ENCODE measurements at regions not wholly inside any gene's neighbourhood (a gene's known extent, or its start where the extent isn't known, plus 50 kb on each side); places are given as distances from the start of the nearest gene placed in this dataset.

- no peak overlapping the region for H3K27ac Mint-ChIP-seq
- WGBS (ENCODE audit: insufficient coverage), result no CpG with 5 or more reads among the region's 1 CpG
- no peak overlapping the region for H2AFZ ChIP-seq (ENCODE audit: insufficient read depth, low read depth, low read length, poor library complexity, severe bottlenecking)
- no peak overlapping the region for H3K27ac ChIP-seq (ENCODE audit: low read depth in 1 of 2, low read length in 2 of 2)
- H3K9me3 Mint-ChIP-seq, result peaks cover 0 to 8% (median 0%) of the 10 kb centered on the region in 7 donors
- no peak overlapping the region for H3K9ac ChIP-seq (ENCODE audit: insufficient read depth, low read length, poor library complexity, severe bottlenecking)
- H3K79me2 ChIP-seq (ENCODE audit: insufficient read depth, low read length), result no peaks in the 10 kb centered on the region
- no peaks in the 10 kb centered on the region for H3K36me3 ChIP-seq (replicated peaks in 1 of 2; ENCODE audit: control insufficient read depth in 1 of 2, insufficient read depth in 2 of 2, low read length in 2 of 2)
- H3K9me3 ChIP-seq (replicated peaks in 1 of 2; ENCODE audit: control insufficient read depth in 1 of 2, insufficient read depth in 1 of 2, low read length in 2 of 2), result no peaks in the 10 kb centered on the region
- H3K4me1 ChIP-seq (ENCODE audit: control insufficient read depth in 1 of 2, insufficient read depth in 2 of 2, low read length in 2 of 2), result no peaks in the 10 kb centered on the region
- H3K4me3 Mint-ChIP-seq, result no peak overlapping the region
- H3K27me3 Mint-ChIP-seq (ENCODE audit: low read depth in 3 of 3), result peaks cover 0 to 3% (median 1%) of the 10 kb centered on the region in 3 donors
- no peaks in the 10 kb centered on the region for H3K27me3 ChIP-seq (ENCODE audit: control insufficient read depth in 2 of 2, insufficient read depth in 2 of 2, low read length in 2 of 2)
- no peaks in the 10 kb centered on the region for H3K4me1 Mint-ChIP-seq
- DNase-seq, result no peak
- TF ChIP-seq, protein P1, sequence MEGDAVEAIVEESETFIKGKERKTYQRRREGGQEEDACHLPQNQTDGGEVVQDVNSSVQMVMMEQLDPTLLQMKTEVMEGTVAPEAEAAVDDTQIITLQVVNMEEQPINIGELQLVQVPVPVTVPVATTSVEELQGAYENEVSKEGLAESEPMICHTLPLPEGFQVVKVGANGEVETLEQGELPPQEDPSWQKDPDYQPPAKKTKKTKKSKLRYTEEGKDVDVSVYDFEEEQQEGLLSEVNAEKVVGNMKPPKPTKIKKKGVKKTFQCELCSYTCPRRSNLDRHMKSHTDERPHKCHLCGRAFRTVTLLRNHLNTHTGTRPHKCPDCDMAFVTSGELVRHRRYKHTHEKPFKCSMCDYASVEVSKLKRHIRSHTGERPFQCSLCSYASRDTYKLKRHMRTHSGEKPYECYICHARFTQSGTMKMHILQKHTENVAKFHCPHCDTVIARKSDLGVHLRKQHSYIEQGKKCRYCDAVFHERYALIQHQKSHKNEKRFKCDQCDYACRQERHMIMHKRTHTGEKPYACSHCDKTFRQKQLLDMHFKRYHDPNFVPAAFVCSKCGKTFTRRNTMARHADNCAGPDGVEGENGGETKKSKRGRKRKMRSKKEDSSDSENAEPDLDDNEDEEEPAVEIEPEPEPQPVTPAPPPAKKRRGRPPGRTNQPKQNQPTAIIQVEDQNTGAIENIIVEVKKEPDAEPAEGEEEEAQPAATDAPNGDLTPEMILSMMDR (IDR thresholded peaks at IDR 0.05), result no peak
- no peaks in the 10 kb centered on the region for H3K36me3 Mint-ChIP-seq
- no peak overlapping the region for H3K4me3 ChIP-seq (replicated peaks in 1 of 3; ENCODE audit: low read depth in 2 of 3, low read length in 3 of 3)
- no peak overlapping the region for H3K4me2 ChIP-seq (replicated peaks; ENCODE audit: extremely low read depth, low read length, poor library complexity, severe bottlenecking)
- H4K20me1 ChIP-seq (ENCODE audit: insufficient read depth, low read length), result no peaks in the 10 kb centered on the region
- intact Hi-C loops (cut with micrococcal nuclease), result no loop called here
Observed at GRCh38 chr4:112776535-112776934, 139.6 kb downstream of the LARP7 start.

DNA sequence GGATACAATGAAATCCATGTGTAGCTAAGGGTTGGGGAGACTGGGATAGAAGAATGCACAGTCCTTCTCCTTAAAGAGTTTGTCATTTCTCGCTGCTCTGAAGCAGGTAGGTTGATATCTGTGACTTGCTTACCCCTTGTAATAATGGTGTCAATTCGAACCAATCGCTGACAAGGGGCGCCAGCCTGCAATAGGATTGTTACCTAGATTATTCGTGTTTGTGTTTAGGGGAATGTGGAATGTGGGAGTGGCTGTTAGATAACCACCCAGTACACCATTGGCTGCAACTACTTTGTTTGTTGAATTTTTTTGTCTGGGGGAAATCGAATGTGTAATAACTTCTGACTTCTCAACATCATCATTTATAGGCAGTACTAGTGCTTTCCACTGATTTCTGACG, 141.6 kb downstream of the LARP7 start:
- no peaks in the 10 kb centered on the region for H3K4me1 Mint-ChIP-seq
- no peak overlapping the region for H3K4me3 Mint-ChIP-seq
- no peaks in the 10 kb centered on the region for H3K36me3 ChIP-seq (replicated peaks in 1 of 2; ENCODE audit: control insufficient read depth in 1 of 2, insufficient read depth in 2 of 2, low read length in 2 of 2)
- no peaks in the 10 kb centered on the region for H3K79me2 ChIP-seq (ENCODE audit: insufficient read depth, low read length)
- H3K4me3 ChIP-seq (replicated peaks in 1 of 3; ENCODE audit: low read depth in 2 of 3, low read length in 3 of 3), result no peak overlapping the region
- intact Hi-C loops (cut with micrococcal nuclease), result no loop called here
- WGBS (ENCODE audit: insufficient coverage), result 100% methylated on average over 1 of the region's 7 CpGs
- peaks cover 0 to 3% (median 1%) of the 10 kb centered on the region in 3 donors for H3K27me3 Mint-ChIP-seq (ENCODE audit: low read depth in 3 of 3)
- no peak overlapping the region for H3K27ac Mint-ChIP-seq
- DNase-seq, result no peak
- H3K36me3 Mint-ChIP-seq, result no peaks in the 10 kb centered on the region
- no peaks in the 10 kb centered on the region for H3K27me3 ChIP-seq (ENCODE audit: control insufficient read depth in 2 of 2, insufficient read depth in 2 of 2, low read length in 2 of 2)
- no peaks in the 10 kb centered on the region for H3K4me1 ChIP-seq (ENCODE audit: control insufficient read depth in 1 of 2, insufficient read depth in 2 of 2, low read length in 2 of 2)
- TF ChIP-seq, protein P1 (IDR thresholded peaks at IDR 0.05), result no peak
- no peak overlapping the region for H2AFZ ChIP-seq (ENCODE audit: insufficient read depth, low read depth, low read length, poor library complexity, severe bottlenecking)
- H4K20me1 ChIP-seq (ENCODE audit: insufficient read depth, low read length), result no peaks in the 10 kb centered on the region
- peaks cover 0 to 6% (median 0%) of the 10 kb centered on the region in 7 donors for H3K9me3 Mint-ChIP-seq
- no peaks in the 10 kb centered on the region for H3K9me3 ChIP-seq (replicated peaks in 1 of 2; ENCODE audit: control insufficient read depth in 1 of 2, insufficient read depth in 1 of 2, low read length in 2 of 2)
- no peak overlapping the region for H3K4me2 ChIP-seq (replicated peaks; ENCODE audit: extremely low read depth, low read length, poor library complexity, severe bottlenecking)
- no peak overlapping the region for H3K9ac ChIP-seq (ENCODE audit: insufficient read depth, low read length, poor library complexity, severe bottlenecking)
- H3K27ac ChIP-seq (ENCODE audit: low read depth in 1 of 2, low read length in 2 of 2), result no peak overlapping the region

All from CD14-positive monocyte (primary cell).